ENCODE measurements at regions not wholly inside any gene's neighbourhood (a gene's known extent, or its start where the extent isn't known, plus 50 kb on each side); places are given as distances from the start of the nearest gene placed in this dataset.

GRCh38 chr3:103057487-103057886 lies 622.7 kb downstream of the ZPLD1 start:
- DNase-seq (ENCODE audit: low read depth), result no peak
- H3K4me3 ChIP-seq (ENCODE audit: low read length), result no peak overlapping the region
- TF ChIP-seq, protein P1, sequence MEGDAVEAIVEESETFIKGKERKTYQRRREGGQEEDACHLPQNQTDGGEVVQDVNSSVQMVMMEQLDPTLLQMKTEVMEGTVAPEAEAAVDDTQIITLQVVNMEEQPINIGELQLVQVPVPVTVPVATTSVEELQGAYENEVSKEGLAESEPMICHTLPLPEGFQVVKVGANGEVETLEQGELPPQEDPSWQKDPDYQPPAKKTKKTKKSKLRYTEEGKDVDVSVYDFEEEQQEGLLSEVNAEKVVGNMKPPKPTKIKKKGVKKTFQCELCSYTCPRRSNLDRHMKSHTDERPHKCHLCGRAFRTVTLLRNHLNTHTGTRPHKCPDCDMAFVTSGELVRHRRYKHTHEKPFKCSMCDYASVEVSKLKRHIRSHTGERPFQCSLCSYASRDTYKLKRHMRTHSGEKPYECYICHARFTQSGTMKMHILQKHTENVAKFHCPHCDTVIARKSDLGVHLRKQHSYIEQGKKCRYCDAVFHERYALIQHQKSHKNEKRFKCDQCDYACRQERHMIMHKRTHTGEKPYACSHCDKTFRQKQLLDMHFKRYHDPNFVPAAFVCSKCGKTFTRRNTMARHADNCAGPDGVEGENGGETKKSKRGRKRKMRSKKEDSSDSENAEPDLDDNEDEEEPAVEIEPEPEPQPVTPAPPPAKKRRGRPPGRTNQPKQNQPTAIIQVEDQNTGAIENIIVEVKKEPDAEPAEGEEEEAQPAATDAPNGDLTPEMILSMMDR (conservative IDR thresholded peaks at IDR 0.05; ENCODE audit: low read length), result no peak

GRCh38 chr3:103059432-103059831 lies 624.6 kb downstream of the ZPLD1 start:
- H3K4me3 ChIP-seq (ENCODE audit: low read length), result no peak overlapping the region
- DNase-seq (ENCODE audit: low read depth), result no peak
- TF ChIP-seq, protein P1 (conservative IDR thresholded peaks at IDR 0.05; ENCODE audit: low read length), result no peak

- no peak overlapping the region for H3K4me3 ChIP-seq (ENCODE audit: low read length)
- TF ChIP-seq, protein P1 (conservative IDR thresholded peaks at IDR 0.05; ENCODE audit: low read length), result no peak
- DNase-seq (ENCODE audit: low read depth), result no peak
Measured at GRCh38 chr3:103060242-103060641, 625.4 kb downstream of the ZPLD1 start.

DNA sequence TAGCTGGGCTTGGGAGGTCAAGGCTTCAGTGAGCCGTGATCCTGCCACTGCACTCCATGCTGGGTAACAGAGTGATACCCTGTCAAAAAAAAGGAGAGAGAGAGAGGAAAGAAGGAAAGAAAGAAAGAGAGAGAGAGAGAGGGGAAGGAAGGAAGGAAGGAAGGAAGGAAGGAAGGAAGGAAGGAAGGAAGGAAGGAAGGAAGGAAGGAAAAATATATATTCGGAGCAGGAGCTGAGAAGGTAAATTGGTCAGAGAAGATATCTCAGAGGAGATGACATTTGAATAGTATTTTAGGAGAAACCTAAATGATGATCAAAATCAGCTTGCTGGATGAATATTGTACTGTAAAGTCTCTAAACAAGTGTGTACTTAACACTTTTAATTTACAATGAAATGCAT lies 633.1 kb downstream of the ZPLD1 start:
- no peak for DNase-seq (ENCODE audit: low read depth)
- TF ChIP-seq, protein P1 (conservative IDR thresholded peaks at IDR 0.05; ENCODE audit: low read length), result no peak
- no peak overlapping the region for H3K4me3 ChIP-seq (ENCODE audit: low read length)

- DNase-seq (ENCODE audit: low read depth), result no peak
- TF ChIP-seq, protein P1 (conservative IDR thresholded peaks at IDR 0.05; ENCODE audit: low read length), result no peak
Measured at GRCh38 chr3:103075282-103075681, 640.5 kb downstream of the ZPLD1 start.

GRCh38 chr3:103077910-103078309 lies 643.1 kb downstream of the ZPLD1 start:
- TF ChIP-seq, protein P1 (conservative IDR thresholded peaks at IDR 0.05; ENCODE audit: low read length), result no peak
- no peak for DNase-seq (ENCODE audit: low read depth)
- H3K4me3 ChIP-seq (ENCODE audit: low read length), result no peak overlapping the region

More at GRCh38 chr3:103075282-103075681, 640.5 kb downstream of the ZPLD1 start:
- H3K4me3 ChIP-seq (ENCODE audit: low read length), result no peak overlapping the region

GRCh38 chr3:103082501-103082900 lies 647.7 kb downstream of the ZPLD1 start:
- DNase-seq (ENCODE audit: low read depth), result no peak
- TF ChIP-seq, protein P1 (conservative IDR thresholded peaks at IDR 0.05; ENCODE audit: low read length), result no peak
- H3K4me3 ChIP-seq (ENCODE audit: low read length), result no peak overlapping the region
